Pons (tissue), 1 donor: ENCODE measurements at regions not wholly inside any gene's neighbourhood (a gene's known extent, or its start where the extent isn't known, plus 50 kb on each side); places are given as distances from the start of the nearest gene placed in this dataset.
"Not testable (repeated sequence)": the region's sequence is repeated elsewhere in the genome, so short reads cannot be mapped to it uniquely, and the experiment has no call there.

ENCODE experiments used
- DNase-seq: peaks from one replicate; pipeline ENCODE4 v3.0.0-alpha.2; 2016; ENCODE audit warnings: low spot score

DNA sequence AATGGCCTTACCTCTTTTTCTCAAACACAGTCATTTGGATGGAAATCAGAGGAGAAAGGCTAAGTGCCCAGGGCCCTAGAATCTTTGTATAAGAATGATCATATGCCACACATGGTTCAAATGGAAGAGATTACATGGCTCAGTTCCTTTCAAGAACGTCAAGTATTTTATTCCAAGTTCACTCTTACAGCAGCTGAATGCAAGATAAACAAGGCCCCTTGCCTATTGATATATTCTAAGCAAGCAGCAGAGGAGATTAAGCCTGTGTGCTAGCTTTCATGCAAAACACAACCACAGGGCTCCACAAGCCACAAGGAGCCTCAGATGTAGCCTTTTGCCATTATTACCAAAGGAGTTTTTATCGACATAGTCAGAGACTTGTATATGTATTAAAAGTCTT lies 55.3 kb upstream of the SLCO6A1 start:
- no peak for DNase-seq

DNA sequence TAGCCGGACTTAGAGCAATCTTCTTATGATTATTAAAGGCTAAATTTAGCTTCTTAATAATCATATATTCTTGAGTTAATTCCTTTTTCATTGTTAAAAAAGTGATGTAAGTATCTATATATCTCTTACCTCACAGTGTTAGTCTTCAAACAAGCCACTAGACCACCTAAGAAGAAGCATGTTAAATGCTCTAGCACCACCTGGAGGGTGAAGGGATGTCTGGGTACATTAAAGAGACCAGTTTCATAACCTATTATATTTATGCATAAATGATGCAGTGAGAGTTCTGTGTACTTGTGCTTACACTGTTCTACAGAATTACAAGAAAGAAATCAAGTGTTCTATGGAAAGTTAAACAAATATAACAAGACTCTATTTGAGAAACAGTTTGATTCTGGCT lies 55.9 kb upstream of the SLCO6A1 start:
- DNase-seq: peak; percentile 30

DNA sequence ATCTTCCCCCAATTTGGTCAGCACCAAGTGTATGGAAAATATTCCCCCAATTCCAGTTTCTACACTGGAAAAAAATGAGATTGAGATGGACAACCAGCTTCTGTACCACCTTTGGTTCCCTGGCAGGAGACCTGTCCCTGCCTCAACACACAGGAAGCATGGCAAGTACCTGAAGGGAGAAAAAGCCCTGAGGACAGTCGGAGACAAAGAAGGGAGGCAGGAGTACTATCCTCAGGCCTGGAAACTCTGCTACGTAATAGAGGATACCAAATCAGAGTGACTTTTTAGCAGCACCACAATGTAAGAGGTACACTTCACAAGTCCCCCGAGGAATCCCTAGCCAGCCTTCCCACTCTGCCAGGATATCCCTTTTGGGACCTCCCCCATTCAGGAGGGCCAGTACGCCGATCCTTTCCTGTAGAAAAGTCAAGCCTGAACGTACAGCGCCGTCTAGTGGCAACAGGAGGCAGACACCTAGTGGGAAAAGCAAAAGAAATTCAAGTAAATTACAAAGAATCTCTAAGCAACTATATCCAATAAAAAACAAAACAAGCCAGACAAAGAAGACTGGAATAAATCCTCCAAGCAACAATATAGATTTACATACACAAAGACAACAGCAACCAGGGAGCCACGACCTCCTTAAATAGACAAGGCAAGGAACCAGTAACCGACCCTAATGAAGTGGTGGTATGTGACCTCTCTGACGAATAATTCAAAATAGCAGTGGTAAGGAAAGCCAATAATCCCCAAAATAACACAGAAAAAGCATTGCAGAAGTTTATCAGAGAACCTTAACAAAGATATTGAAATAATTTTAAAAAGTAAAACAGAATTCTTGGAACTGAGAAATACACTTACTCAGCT lies 63.3 kb upstream of the SLCO6A1 start:
- DNase-seq: no peak

DNA sequence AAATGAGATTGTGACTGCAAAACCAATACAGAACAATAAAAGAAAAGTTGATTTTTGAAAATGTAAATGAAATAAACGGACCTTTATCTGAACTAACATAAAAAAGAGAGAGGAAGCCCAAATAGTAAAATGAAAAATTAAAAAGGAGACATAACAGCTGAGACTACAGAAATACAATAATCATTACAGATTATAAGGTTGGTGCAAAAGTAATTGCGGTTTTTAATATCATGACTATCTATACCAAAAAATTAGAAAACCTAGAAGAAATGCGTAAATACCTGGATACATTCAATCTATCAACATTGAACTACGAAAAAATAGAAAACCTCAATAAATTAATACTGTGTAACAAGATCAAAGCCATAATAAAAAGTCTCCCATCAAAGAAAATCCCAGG lies 71.9 kb upstream of the SLCO6A1 start:
- DNase-seq: no peak

DNA sequence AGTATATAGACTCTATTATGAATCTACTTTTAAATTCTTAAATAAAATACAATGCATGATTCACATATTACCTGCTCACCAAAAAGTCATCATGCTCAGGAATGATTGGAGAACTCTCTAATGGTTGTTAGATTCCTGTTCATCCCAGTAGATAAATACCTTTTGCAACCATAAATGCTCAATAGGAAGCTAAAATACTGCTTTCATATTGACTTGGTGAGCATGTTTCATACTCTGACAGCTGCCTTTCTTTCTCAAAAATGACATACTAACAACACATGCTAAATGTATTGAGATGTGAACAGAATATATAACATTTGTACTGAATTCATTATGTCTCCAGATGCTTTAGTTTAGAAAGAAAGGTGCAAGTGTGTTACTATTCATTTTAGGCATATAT lies 79.6 kb upstream of the SLCO6A1 start:
- no peak for DNase-seq

DNA sequence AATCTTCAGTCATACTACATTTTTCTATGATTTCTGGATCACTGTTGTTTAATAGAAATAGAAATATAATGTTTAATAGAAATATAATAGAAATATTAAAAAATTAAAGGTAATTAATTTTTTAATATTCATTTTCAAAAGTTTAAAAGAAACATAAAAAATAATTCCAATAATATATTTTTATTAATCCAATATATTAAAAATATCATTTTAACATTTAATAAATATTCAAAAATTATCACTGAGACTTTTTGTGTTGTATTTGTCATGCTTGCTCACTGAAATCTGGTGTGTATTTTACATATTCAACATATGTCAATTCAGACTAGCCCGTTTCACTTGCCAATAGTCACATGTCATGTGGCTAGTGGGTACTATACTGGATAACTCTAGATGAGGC lies 80.6 kb upstream of the SLCO6A1 start:
- no peak for DNase-seq

DNA sequence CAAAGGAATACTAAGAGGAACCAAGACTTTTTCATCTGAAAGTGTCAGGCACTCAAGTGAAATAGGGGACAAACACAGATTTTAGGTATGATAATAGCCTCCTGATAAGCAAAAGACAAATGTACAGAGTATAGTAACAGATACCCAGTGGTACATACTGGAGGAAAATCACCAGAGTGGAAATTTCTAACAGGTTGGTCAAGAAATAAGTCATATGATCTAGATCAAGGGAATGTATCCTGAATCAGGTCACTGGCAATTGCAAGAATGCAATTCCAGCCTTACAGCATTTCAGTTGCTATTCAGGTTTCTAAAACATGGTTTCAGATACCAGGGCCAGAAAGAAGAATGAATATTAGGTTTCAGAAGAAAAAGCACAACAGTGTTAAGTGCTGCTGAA lies 82.2 kb upstream of the SLCO6A1 start:
- DNase-seq: no peak

DNA sequence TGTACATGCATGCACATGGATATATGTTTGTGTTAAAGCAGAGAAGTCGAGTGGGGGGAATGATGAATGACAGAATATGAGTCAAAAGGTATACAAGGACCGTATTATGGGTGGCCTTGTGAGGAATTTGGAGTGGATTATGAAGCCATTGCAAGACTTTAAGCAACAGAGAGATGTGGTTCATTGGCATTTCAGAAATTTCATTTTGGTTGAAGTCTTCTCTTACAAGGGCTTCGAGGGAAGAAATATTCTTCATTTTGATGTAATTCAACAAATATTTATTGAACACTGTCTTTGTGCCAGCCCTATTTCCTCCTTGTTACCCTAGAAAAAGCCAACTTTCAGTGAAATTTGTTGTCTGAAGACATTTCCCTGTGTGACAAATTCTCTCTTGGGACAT lies 83.9 kb upstream of the SLCO6A1 start:
- no peak for DNase-seq

DNA sequence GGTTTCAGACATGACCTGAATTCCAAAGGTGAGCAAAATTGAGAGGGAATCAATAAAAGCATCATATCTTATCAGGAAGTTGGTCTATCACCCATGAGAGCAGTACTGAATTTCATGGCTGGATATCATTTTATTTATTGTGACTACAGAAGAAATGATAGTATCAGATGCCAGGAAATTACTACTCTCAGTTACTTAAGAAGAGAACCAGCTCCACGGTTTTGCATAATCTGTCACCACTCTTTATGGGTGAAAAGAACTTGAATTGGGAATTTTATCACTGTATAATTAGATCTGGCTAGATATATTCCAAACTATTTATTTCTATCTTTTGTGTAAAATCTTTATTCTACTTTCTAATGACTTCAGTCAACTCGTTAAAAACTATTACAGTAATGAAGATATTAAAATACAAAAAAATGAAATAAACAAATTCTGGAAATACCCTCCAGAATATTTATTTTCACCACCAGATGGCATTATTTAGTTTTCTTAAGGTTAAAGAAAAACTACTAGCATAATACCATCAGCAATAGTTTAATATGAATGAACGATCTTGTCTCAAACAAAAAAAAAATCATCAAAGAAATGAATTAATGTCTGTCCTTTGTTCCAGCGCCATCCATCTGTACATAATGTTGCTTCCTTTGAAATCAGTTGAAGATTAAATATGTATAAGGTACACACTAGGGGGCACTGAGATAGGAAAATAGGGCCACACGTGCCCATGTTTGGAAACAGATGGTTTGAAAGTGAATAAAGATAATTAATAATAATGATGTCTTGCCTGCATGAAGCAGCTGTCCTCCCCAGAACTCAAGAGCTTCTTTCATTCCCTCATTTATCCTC lies 84.7 kb upstream of the SLCO6A1 start:
- DNase-seq: peak; percentile 34

DNA sequence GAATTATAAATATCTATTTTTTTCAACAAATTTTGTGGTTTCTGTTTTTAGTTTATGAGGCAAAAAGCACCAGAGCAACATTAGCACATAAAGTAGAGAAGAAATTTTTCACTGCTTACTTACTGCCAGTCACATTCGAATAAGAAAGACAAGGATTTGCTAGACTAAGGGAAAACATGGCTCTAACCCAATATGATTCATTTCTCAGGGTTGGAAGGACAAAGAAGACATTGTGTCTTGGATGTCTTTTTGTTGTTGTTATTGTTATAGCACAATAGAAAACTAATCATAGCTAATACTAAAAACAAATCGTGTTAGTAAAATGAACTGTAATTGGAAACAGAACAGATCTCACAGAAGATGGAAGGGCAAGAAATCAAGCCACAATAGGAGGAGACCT lies 90.9 kb upstream of the SLCO6A1 start:
- peak; percentile 17 for DNase-seq

DNA sequence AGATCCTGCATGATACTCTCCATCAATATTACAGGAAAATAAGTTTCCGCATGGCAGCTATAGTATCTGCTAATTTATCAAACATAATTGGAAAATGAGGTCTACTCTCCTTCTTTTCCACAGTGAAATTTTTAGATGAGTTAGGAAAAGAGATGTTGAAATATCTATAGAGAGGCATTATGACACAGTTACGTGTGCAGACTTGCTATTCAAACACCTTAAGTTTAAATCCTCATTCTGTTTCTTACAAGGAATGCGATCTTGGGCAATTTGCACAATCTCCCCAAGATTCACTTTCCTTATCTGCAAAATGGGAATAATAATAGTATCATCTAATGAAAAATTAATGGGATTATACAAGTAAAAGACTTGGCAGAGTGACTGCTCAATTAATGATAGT lies 91.7 kb upstream of the SLCO6A1 start:
- DNase-seq: no peak

DNA sequence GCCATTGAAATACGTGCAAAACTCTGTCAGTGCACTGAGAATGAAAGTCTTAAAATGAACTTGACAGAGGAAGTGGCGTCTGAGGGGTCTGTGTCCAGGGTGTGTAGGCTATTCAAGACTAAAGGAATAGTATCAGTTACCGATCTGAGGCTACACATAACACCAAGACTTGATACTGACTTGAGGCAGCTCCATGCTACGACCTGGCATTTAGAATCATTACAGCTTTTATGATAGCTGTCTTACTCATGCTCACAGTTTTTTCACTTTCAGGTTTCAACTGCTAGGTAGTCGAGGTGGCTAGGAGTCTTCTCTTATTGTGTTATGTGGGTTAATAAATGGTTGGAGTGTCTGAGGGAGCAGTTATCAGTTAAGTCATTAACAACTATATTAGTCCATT lies 92.8 kb upstream of the SLCO6A1 start:
- DNase-seq: no peak

DNA sequence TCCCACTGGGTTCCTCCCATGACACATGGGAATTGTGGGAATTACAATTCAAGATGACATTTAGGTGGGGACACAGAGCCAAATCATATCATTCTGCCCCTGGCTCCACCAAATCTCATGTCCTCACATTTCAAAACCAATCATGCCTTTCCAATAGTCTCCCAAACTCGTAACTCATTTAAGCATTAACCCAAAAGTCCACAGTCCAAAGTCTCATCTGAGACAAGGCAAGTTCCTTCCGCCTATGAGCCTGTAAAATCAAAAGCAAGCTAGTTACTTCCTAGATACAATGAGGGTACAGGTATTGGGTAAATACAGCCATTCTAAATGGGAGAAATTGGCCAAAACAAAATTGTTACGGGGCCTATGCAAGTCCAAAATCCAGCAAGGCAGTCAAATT lies 93.8 kb upstream of the SLCO6A1 start:
- not testable (repeated sequence) for DNase-seq

DNA sequence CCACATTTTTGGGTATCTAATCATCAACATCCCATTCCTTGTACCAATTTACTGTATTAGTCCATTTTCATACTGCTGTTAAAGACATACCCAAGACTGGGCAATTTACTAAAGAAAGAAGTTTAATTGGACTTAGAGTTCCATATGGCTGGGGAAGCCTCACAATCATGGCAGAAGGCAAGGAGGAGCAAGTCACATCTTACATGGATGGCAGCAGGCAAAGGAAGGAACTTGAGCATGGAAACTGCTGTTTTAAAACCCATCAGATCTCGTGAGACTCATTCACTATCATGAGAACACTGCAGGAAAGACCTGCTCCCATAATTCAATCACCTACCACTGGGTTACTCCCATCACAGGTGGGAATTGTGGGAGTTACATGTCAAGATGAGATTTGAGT lies 95.4 kb upstream of the SLCO6A1 start:
- no peak for DNase-seq

DNA sequence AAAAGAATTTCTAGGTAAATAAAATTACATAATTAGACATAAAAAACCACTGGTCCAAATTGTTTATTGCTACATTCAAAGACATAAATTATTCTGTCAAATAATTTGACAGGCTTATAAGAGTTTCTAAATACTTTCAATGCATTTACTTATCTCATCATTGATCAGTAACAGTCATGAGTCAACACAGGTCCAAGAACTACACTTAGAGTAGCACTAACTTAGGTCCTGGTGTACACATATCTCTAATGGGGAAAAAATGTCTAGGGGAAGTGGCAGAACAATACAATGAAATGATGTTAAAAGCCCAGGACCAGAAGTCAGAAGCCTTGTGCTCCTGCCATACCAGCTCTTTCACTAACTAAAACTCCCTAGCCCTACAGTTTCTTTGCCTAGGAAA lies 96.5 kb upstream of the SLCO6A1 start:
- no peak for DNase-seq

DNA sequence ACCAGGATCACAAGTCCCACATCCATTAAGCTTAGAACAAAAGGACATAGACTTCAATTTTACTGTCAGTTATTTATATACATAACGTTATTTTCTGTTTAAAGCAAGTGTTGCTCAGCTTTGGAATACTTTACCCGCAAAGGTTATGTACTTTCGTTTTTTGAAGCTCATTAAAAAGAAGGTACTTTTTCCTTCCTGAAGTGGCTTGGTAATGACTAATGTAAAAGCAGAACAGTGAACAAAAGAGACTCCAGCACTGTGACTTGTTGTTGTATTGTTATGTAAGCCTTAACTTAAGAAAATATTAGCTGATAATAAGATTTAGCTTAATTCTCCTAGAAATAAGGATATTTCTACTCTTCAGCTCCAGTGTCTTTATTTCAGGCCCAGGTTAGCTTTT lies 97.3 kb upstream of the SLCO6A1 start:
- no peak for DNase-seq

DNA sequence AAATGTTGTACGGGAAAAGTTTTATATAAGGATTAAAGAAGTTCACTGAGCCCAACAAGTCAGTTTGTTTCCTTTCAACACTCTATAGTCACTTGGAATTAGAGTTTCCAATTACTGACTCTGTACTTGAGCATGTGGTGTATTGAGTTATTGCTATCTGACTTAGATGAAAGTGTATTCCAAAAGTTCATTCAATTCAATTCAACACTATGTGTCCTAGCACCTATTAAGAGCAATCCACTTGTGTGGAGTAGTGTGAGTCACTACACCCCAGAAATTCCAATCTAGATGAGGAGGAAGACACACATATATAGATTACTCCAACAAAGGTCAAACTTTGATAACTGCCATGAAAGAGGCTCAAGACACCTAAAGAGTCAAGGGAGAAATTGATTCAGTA lies 98.2 kb upstream of the SLCO6A1 start:
- DNase-seq: no peak

DNA sequence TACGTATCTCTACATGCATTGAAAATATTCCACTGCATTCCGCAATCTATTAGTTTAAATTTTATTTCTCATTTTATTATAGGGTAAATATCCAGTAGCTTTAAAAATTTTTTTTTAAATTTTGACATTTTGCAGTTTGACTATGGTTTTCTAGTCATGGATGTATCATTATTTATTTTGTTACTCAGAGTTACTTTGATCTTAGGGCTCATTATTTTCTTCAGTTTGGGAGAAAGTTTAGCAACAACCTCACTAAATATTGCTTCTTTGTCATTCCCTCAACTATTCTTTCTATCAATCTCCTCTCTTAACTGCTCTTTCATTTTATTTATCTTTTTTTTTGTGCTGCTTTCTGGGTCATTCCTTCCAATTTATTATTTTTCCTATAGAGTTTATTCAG lies 100.5 kb upstream of the SLCO6A1 start:
- DNase-seq: no peak

DNA sequence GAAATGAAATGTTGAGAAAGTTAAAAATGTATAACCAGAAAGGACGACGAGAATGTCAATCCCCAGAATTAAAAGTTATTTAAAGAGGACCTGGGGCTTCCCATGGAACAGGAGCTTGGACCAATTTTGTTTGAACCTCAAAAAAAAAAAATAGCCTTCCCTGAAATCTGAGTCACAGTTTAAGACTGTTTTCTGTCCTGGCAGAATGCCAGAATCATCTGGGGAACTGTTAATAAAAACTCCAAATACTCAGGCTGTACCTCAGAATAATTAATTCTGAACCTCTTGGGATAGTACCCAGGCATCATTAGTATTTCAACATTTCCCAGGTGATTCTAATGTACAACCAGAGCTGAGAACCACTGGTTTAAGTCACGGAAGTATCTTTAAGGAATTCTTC lies 102.2 kb upstream of the SLCO6A1 start:
- no peak for DNase-seq

DNA sequence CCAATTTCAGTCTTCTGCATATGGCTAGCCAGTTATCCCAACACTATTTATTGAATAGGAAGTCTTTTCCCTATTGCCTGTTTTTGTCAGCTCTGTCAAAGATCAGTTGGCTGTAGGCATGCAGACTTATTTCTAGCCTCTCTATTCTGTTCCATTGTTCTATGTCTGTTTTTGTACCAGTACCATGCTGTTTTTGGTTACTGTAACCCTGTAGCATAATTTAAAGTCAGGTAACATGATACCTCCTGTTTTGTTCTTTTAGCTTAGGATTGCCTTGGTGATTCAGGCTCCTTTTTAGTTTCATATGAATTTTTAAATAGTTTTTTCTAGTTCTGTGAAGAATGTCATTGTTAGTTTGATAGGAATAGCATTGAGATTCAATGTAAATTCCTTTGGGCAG lies 104.9 kb upstream of the SLCO6A1 start:
- no peak for DNase-seq

DNA sequence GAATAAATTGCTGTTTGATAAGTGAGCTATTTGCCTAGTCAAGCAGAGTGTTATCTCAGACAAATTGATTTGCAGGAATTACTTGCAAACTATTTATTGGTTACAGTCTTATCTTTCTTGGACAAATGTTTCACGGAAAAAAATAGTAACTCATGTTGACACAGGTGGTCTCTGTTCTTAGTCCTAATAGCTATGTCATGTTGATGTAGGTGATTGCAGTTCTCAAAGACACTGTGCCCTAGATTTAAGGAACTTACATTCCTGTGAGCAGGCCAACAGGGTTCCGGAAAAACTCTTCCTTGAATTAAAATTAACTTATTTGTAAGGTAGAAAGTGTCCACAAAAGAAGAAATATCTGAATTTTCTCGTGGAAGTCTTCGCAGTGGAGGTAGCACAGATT lies 109.6 kb upstream of the SLCO6A1 start:
- DNase-seq: no peak

DNA sequence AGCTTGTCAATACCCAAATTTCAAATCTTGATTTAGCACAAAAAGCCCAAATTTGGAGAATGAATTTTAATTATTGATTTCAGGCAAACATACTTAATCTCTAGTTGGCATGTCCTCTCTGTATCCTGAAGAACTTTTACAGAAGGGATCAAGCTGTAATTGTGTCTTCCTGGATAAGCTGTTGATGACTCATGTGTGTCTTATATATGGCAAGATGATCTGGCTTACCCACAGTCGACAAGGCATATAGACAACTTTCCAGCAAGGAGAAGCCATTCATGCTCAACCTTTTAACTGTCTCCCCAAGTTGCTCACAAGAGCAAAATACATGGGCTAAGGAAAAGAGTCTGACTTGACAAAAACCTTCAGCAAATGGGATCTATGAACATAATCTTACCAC lies 112.5 kb upstream of the SLCO6A1 start:
- DNase-seq: no peak

DNA sequence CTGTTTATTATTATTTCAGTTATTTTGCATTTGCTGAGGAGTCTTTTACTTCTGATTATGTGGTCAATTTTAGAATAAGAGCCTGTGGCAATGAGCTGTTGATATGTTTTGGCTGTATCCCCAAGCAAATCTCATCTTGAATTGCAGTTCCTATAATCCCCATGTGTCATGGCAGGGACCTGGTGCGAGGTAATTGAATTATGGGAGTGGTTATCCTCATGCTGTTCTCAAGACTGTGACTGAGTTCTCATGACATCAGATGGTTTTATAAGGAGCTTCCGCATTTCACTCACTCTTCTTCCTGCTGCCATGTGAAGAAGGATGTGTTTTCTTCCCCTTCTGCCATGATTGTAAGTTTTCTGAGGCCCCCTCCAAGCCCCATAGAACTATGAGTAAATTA lies 114.9 kb upstream of the SLCO6A1 start:
- DNase-seq: no peak
